T-helper 1 cell treated with Interleukin-12 subunit alpha and Interleukin-12 subunit beta and Interleukin-4 antibody, amounts not matched to agents 30 μg/mL and 1 μg/mL, for 36 hours (primary cell): ENCODE measurements at regions not wholly inside any gene's neighbourhood (a gene's known extent, or its start where the extent isn't known, plus 50 kb on each side); places are given as distances from the start of the nearest gene placed in this dataset.
"Not testable (repeated sequence)": the region's sequence is repeated elsewhere in the genome, so short reads cannot be mapped to it uniquely, and the experiment has no call there.

Experiments
- H3K27ac Mint-ChIP-seq: one replicate; pipeline ENCODE4 v1.8.0; 2021; ENCODE audit warnings: mild to moderate bottlenecking, mixed read lengths
- H3K27me3 Mint-ChIP-seq: one replicate; pipeline ENCODE4 v1.8.0; 2021; ENCODE audit warnings: low read depth, mixed read lengths
- H3K36me3 Mint-ChIP-seq: one replicate; pipeline ENCODE4 v1.8.0; 2021; ENCODE audit warnings: low read depth, mixed read lengths
- H3K4me1 Mint-ChIP-seq: one replicate; pipeline ENCODE4 v1.8.0; 2021; ENCODE audit warnings: low read depth, mixed read lengths
- H3K4me3 Mint-ChIP-seq: one replicate; pipeline ENCODE4 v1.8.0; 2021; ENCODE audit warnings: mild to moderate bottlenecking, moderate library complexity, mixed read lengths
- H3K9me3 Mint-ChIP-seq: one replicate; pipeline ENCODE4 v1.8.0; 2021; ENCODE audit warnings: mixed read lengths

DNA sequence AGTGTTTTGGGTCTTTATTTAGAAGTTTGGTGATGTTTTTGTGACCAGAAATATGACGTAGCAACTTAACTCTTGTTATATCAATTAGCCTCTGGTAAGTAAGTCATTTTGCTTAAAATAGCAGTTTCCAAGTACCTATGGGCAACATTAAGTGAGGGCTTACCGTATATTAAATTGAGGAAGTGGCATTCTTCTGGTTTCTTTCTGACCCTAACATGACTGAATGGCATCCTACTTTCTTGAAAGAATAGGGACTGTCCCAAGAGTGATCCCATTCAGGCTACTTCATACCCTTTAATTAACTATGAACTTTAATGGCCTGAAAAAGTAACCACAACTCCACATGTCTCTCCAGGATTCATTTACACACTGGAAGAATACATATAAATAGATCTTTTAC is 106.6 kb downstream of the MZT1 start:
- H3K36me3 Mint-ChIP-seq, result no peaks in the 10 kb centered on the region
- peaks cover 6% of the 10 kb centered on the region for H3K9me3 Mint-ChIP-seq
- no peaks in the 10 kb centered on the region for H3K4me1 Mint-ChIP-seq
- no peak overlapping the region for H3K4me3 Mint-ChIP-seq
- H3K27me3 Mint-ChIP-seq, result no peaks in the 10 kb centered on the region
- H3K27ac Mint-ChIP-seq, result no peak overlapping the region

DNA sequence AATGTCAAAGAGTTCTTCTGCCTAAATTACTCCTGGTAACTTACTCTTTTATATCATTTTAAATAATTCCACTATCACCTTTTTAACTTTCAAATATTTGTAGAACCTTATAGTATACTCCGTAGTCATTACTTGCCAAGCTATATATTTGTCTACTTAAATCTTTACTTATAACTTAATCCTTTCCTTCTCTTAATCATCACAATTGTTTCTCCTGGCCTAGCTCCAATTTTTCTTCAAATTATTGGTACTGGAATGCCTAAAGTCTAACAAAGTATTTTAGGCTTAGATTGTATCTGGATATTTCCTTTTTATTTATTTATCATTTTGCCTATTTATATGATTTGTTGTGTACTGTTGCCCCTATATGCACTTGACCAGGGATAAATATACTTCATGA is 109.5 kb downstream of the MZT1 start:
- H3K27me3 Mint-ChIP-seq, result no peaks in the 10 kb centered on the region
- H3K27ac Mint-ChIP-seq, result no peak overlapping the region
- peaks cover 6% of the 10 kb centered on the region for H3K9me3 Mint-ChIP-seq
- H3K36me3 Mint-ChIP-seq, result no peaks in the 10 kb centered on the region
- H3K4me3 Mint-ChIP-seq, result no peak overlapping the region
- no peaks in the 10 kb centered on the region for H3K4me1 Mint-ChIP-seq

DNA sequence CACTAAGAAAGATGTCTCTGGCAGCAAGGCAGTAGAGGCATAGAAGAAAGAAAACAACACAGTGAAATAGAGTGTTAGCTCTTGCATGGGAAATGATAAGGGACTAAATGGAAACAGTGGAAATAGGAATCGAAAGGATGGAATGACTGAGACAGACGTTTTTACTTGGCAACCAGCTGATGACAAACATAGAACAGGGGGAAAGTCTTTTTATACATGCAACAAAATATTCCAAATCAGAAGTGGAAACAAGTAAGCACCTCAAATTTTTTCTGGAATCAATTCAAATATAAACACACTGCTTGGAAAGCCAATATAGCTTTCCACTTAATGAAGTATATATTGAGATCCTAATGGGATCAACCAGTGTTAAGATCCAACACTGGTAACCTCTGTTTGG is 110.2 kb downstream of the MZT1 start:
- H3K9me3 Mint-ChIP-seq, result peaks cover 6% of the 10 kb centered on the region
- H3K27ac Mint-ChIP-seq, result no peak overlapping the region
- no peaks in the 10 kb centered on the region for H3K4me1 Mint-ChIP-seq
- no peaks in the 10 kb centered on the region for H3K27me3 Mint-ChIP-seq
- H3K36me3 Mint-ChIP-seq, result no peaks in the 10 kb centered on the region
- H3K4me3 Mint-ChIP-seq, result no peak overlapping the region

DNA sequence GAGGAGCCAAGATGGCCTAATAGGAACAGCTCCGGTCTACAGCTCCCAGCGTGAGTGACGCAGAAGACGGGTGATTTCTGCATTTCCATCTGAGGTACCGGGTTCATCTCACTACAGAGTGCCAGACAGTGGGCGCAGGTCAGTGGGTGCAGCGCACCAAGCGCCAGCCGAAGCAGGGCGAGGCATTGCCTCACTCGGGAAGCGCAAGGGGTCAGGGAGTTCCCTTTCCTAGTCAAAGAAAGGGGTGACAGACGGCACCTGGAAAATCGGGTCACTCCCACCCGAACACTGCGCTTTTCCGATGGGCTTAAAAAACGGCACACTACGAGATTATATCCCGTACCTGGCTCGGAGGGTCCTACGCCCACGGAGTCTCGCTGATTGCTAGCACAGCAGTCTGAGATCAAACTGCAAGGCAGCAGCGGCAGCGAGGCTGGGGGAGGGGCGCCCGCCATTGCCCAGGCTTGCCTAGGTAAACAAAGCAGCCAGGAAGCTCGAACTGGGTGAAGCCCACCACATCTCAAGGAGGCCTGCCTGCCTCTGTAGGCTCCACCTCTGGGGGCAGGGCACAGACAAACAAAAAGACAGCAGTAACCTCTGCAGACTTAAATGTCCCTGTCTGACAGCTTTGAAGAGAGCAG is 117.1 kb downstream of the MZT1 start:
- not testable (repeated sequence) for H3K4me3 Mint-ChIP-seq, H3K27me3 Mint-ChIP-seq, H3K9me3 Mint-ChIP-seq, H3K27ac Mint-ChIP-seq, H3K36me3 Mint-ChIP-seq, H3K4me1 Mint-ChIP-seq

DNA sequence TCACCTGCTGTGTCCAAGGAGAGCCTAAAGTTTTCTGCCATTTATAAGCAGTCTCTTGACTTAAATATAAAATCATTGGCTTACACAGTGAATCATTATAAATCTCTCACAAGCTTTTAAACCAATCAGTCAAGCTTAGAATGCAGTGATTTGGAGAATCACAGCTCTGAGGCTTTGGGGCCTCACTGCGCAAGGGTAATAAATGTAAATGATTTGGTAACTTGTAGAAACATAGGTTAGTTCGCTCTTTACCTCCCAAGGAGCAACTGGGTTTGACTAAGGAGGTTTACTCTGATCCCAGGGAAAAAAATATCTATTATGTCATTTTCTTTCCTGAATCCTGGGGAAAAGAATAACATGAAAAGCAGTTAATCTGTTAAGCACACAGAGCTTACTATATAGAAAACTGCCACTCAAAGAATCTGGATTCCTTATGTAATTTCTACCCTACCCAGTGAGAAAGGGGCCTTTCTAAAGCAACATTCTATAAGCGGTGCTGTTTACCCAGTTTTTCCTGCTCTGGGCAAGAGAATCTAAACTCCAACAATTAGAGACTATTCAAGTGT is 128.2 kb downstream of the MZT1 start:
- Mint-ChIP-seq H3K27me3 (no peaks in the 10 kb centered on the region), H3K4me1 (no peaks in the 10 kb centered on the region), H3K4me3 (no peak overlapping the region), H3K27ac (no peak overlapping the region), H3K9me3 (no peaks in the 10 kb centered on the region), H3K36me3 (no peaks in the 10 kb centered on the region)

DNA sequence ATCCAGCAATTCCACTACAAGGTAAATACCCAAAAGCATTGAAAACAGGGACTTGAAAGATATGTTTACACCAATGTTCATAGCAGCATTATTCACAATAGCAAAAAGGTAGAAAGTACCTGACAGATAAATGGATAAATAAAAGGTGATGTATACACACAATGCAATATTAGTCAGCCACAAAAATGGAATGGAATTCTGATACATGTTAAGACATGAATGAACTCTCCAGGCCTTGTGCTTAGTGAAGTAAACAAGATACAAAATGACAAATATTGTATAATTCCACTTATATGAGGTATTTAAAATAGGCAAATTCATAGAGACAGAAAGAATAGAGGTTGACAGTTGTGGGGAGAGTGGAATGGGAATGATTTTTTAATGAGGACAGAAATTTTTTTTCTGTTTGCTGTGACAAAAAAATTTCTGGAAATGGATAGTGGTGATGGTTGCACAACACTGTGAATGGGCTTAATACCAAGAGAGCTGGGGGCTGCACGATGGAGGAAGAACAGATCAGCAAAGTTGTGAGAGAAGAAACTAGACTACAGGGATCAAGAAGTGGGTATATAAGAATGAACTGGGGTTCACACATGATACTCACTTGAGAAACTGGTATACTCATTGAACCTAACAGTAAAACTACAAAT is 137.2 kb downstream of the MZT1 start:
- no peaks in the 10 kb centered on the region for H3K9me3 Mint-ChIP-seq
- no peak overlapping the region for H3K4me3 Mint-ChIP-seq
- H3K27me3 Mint-ChIP-seq, result no peaks in the 10 kb centered on the region
- H3K27ac Mint-ChIP-seq, result no peak overlapping the region
- H3K36me3 Mint-ChIP-seq, result no peaks in the 10 kb centered on the region
- no peaks in the 10 kb centered on the region for H3K4me1 Mint-ChIP-seq

DNA sequence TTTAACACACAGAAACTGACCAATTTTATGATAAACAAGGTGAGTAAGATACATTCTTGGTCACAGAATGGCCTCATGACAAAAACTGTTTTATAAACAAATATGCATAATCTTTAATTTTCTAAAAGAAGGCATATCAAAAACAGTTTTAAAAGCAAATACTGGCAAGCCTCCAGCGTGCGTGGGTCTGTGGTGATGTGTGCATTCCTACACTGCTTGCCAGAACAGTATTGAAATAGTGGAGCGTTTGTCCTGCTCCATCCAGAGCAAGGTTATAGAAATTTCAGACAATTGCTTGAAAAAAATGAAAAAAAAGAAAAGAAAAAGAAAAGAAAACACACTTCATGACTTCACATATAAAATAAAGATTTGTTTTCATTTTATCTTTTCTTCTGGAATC is 140.9 kb downstream of the MZT1 start:
- H3K4me3 Mint-ChIP-seq, result no peak overlapping the region
- H3K27me3 Mint-ChIP-seq, result no peaks in the 10 kb centered on the region
- no peak overlapping the region for H3K27ac Mint-ChIP-seq
- no peaks in the 10 kb centered on the region for H3K4me1 Mint-ChIP-seq
- H3K9me3 Mint-ChIP-seq, result no peaks in the 10 kb centered on the region
- H3K36me3 Mint-ChIP-seq, result no peaks in the 10 kb centered on the region

DNA sequence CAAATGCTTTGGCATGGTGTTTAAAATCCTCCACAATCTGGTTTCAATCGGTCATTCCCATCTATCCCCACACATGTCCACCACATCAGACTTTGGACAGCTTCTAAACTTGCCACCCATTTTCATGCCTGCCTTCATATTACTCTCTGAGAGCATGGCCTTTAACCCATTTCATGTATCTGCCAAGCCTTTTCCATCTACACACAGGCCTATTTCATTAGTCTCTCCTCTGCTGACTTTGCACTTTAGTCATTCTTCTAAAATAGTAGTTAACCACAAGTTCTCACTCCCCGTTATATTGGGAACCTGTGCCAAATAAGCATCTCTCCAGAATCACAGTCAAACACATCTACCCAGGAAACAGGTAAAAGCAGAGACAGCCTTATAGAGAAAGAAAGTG is 142.2 kb downstream of the MZT1 start:
- Mint-ChIP-seq H3K4me1 (no peaks in the 10 kb centered on the region), H3K36me3 (no peaks in the 10 kb centered on the region), H3K27ac (no peak overlapping the region), H3K4me3 (no peak overlapping the region), H3K9me3 (no peaks in the 10 kb centered on the region), H3K27me3 (no peaks in the 10 kb centered on the region)

DNA sequence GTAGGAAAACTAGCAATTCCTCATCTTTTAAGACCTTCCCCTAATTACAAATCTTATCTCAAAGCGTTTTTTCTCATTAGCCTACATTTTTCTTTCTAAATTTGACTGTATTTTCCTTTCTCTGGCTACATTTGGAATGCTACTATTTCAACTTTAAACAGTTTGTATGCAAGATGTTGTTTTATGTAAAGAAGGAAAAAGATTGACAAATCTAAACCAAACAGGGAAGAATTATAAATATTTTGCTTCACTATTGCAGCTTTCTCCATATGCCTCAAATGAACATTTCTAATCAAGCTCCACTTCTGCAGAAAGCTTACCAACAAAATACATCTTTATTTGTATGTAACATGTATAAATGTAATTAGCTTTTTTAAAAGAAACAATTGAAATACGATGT is 156.2 kb downstream of the MZT1 start:
- no peaks in the 10 kb centered on the region for H3K27me3 Mint-ChIP-seq
- no peaks in the 10 kb centered on the region for H3K36me3 Mint-ChIP-seq
- no peaks in the 10 kb centered on the region for H3K9me3 Mint-ChIP-seq
- no peak overlapping the region for H3K27ac Mint-ChIP-seq
- H3K4me1 Mint-ChIP-seq, result peaks cover 3% of the 10 kb centered on the region
- no peak overlapping the region for H3K4me3 Mint-ChIP-seq

DNA sequence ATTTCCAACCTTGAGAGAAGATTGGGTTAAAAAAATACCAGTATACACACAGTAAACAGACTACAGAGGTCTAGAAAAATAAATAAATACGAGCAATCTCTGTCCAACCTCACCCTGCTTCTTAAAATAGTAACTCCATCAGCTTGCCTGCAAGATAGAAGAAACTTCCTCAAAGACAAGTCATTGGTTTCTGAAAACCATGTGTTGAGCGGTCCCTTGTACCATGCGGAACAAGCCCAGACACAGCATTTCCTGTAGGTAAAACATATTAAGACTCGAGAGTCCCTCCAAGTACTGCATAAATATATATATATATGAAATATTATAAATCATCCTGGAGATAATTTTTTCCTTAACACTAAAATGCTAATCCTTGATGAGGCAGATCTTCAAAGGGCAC is 157.4 kb downstream of the MZT1 start:
- Mint-ChIP-seq H3K4me1 (peaks cover 3% of the 10 kb centered on the region), H3K27ac (no peak overlapping the region), H3K36me3 (no peaks in the 10 kb centered on the region), H3K9me3 (no peaks in the 10 kb centered on the region), H3K27me3 (no peaks in the 10 kb centered on the region), H3K4me3 (no peak overlapping the region)

DNA sequence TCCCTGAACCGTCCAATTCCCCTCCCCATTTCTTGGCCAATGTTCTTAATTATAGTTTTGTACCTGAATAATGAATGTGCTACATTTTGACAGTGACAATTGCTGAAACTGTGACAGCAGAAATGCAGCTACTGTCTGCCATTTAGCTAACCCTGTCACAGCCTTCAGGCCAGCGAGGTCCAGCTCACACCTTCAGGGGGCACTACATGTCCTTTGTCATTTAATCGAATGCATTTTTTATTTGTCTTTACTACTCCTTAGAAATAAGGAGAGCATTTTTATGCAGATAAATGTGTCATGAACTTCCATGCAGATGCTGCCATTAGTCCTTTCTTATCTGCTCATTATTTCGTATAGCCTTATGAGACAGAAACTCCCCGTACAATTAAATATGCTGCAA is 159.9 kb downstream of the MZT1 start:
- H3K27me3 Mint-ChIP-seq, result no peaks in the 10 kb centered on the region
- no peak overlapping the region for H3K27ac Mint-ChIP-seq
- H3K4me1 Mint-ChIP-seq, result peaks cover 3% of the 10 kb centered on the region
- H3K9me3 Mint-ChIP-seq, result no peaks in the 10 kb centered on the region
- no peaks in the 10 kb centered on the region for H3K36me3 Mint-ChIP-seq
- H3K4me3 Mint-ChIP-seq, result no peak overlapping the region

DNA sequence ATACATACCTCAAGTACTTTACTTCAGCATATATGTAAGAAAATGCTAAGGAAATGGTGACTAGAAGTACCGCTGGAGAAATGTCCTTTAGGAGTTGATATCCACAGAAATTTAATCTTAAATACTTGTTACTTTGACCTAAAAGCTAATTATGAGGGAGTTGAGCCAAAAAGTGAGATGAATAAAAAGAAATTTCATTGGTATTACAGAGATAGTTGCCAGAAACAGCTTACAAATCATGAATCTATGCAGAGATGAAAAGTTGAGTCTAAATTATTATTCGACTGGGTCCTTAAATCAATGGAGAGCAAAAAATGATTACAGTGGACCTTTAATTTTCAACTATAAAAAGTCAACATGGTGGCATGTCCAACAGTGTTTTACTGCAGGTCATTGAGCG is 160.9 kb downstream of the MZT1 start:
- Mint-ChIP-seq H3K36me3 (no peaks in the 10 kb centered on the region), H3K27me3 (no peaks in the 10 kb centered on the region), H3K4me1 (peaks cover 3% of the 10 kb centered on the region), H3K4me3 (no peak overlapping the region), H3K27ac (no peak overlapping the region), H3K9me3 (no peaks in the 10 kb centered on the region)

DNA sequence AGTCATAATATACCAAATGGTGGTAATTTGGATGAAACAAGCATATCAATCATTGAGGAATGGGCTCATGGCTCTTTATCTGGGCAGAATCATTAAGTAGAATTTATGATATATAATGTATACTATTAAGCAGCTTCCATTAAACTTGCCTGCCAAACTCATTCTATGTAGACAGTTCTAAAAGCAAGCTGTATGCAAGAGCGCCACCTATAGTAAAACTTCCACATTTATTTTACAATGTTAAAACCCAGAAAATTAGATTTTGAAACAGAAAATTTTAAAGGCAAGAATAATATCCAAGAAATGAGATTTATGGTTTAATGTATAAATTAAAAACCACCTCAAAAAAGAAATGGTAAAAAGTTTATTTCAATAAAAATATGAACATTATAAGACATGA is 161.5 kb downstream of the MZT1 start:
- no peak overlapping the region for H3K27ac Mint-ChIP-seq
- no peaks in the 10 kb centered on the region for H3K9me3 Mint-ChIP-seq
- peaks cover 3% of the 10 kb centered on the region for H3K4me1 Mint-ChIP-seq

DNA sequence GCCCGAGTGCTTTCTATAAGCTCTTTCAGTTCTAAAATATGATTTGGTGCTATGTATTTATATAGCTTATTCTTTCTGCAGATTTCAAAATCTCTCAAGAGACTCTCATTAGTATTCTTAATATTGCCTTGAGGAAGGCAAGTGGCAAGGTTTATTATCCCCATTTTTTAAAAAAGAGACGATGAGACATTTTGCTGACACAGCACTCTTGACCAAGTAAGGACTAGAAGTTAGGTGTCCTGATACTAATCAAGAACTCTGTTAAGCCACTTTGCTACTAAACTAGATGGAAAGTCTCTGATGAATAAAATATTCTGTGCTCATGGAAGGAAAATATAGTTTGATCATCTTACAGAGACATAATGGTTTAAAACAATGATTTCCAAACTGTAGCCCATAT is 164.7 kb downstream of the MZT1 start:
- Mint-ChIP-seq H3K27me3 (no peaks in the 10 kb centered on the region), H3K4me1 (no peaks in the 10 kb centered on the region), H3K9me3 (no peaks in the 10 kb centered on the region), H3K36me3 (no peaks in the 10 kb centered on the region), H3K27ac (no peak overlapping the region), H3K4me3 (no peak overlapping the region)

More for the DNA sequence above, 161.5 kb downstream of the MZT1 start:
- Mint-ChIP-seq H3K27me3 (no peaks in the 10 kb centered on the region), H3K36me3 (no peaks in the 10 kb centered on the region), H3K4me3 (no peak overlapping the region)

DNA sequence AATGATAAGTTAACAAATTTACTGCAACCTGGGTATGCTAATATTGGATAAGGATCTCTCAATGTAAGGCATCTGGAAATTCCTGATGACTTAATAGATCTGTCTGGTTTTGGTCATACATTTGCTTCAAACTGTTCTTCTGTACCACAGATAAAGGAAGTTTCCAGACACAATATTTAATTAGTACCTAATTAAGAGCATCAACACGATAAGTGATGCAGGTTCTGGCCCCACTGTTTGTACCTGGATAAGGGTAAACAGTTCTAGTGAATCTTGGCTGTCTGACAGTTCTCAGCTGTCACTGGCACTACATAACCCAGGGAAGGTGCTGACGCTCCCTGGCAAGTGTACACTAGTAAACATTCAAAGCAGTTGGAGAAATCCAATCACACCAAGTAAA is 165.6 kb downstream of the MZT1 start:
- no peaks in the 10 kb centered on the region for H3K27me3 Mint-ChIP-seq
- no peaks in the 10 kb centered on the region for H3K9me3 Mint-ChIP-seq
- H3K36me3 Mint-ChIP-seq, result no peaks in the 10 kb centered on the region
- H3K27ac Mint-ChIP-seq, result no peak overlapping the region
- no peak overlapping the region for H3K4me3 Mint-ChIP-seq
- no peaks in the 10 kb centered on the region for H3K4me1 Mint-ChIP-seq
